Activated CD8-positive, alpha-beta memory T cell treated with anti-CD3 and anti-CD28 coated beads for 36 hours (primary cell): ENCODE measurements at regions not wholly inside any gene's neighbourhood (a gene's known extent, or its start where the extent isn't known, plus 50 kb on each side); places are given as distances from the start of the nearest gene placed in this dataset.
"Not testable (repeated sequence)": the region's sequence is repeated elsewhere in the genome, so short reads cannot be mapped to it uniquely, and the experiment has no call there.

ENCODE experiments used
- CTCF ChIA-PET: fragments of 350-600 bp; sonication (Branson Sonifier 250); formaldehyde crosslinking; loops from one replicate; lab custom pipeline; 2021; ENCODE audit warnings: antibody characterized with exemption; lab: Charles Lee
- POLR2A ChIA-PET: fragments of 350-600 bp; sonication (Branson Sonifier 250); formaldehyde crosslinking; loops from one replicate; lab custom pipeline; 2021; ENCODE audit warnings: antibody characterized with exemption; lab: Charles Lee

- ChIA-PET POLR2A (no interaction called here), CTCF (no interaction called here)
Measured at GRCh38 chr11:92558323-92558722, 333.7 kb downstream of the FAT3 start.

DNA sequence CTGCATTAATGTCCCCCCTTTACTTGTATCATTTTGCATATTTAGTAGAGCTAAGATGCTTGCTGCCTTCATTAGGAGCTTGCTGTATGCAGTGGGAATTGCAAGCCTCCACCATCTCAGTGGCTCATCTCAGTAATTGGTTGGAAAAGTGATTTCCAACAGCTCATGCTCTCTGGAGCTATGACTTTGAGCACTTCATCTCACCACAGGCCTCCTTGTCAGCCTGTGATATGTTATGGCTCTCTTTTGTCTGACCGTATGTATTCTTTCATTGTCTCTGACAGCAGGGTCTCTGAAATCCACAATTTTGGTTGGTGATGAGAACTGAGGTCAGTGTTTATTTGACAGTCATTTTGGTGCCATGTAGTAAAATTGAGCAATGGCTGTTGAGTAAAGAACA is 345.1 kb downstream of the FAT3 start:
- ChIA-PET POLR2A (no interaction called here), CTCF (no interaction called here)

DNA sequence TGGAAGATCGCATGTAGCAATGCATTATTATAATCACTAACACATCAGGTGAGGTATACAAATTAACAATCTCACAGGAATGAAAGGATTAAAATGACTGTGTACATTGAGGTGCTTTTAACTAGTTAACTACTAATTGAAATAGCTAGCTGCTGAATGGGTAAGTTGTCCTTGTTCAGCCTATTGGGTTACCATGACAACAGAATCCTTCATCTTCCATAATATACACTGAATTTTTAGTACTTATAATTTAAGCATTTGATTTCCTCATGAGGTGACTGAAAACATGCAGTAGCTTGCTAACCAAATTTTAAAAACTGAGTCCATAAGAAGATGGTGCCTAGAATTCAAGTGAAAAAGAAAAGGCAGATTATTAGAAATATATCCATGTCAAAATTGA is 347.9 kb downstream of the FAT3 start:
- POLR2A ChIA-PET = no interaction called here
- CTCF ChIA-PET = no interaction called here

GRCh38 chr11:92576315-92576714 is 351.7 kb downstream of the FAT3 start:
- POLR2A ChIA-PET = no interaction called here

DNA sequence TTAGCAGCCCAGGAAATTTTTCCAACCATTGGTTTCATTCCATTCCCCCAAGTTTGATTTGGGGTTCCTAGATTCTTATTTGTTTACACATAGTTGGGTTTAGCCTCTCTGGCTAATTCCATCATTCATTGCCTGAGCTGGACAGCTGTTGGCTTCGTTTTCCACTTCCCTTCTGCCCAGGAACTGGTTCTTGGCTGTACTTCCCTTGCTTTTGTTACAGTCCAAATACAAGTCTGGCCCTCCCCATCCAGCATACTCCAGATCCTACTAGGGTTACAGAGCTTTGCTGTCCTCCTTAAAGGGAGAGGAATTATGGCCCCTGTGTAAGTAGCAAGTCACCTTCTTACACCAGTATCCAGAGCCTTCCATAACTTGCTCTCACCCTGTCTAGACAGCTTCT is 356.3 kb downstream of the FAT3 start:
- POLR2A ChIA-PET = no interaction called here
- CTCF ChIA-PET = interaction anchor here (0.5 kb wide), 1 partner anchor 1255 kb away, joined by 3 read pairs; no protein-coding TSS in a partner anchor

More at GRCh38 chr11:92576315-92576714, 351.7 kb downstream of the FAT3 start:
- CTCF ChIA-PET = no interaction called here

DNA sequence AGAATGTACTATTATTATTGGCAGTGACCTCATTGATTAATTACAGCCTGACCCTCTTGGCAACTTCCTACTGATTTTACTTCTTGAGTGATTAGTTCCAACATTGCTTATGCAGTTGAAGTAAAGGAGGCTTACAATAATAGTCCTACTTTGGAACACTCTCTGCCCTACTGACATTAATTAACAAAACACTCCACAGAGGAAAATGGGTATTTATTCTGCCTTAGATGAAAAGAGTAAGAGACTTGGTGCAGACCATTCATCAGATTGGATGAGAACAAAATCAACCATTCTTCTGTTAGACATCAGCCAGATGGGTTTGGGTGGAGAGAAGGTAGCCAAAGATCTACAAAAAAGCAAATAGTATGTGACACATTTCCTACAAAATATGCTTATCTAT is 363.8 kb downstream of the FAT3 start:
- POLR2A ChIA-PET = no interaction called here

DNA sequence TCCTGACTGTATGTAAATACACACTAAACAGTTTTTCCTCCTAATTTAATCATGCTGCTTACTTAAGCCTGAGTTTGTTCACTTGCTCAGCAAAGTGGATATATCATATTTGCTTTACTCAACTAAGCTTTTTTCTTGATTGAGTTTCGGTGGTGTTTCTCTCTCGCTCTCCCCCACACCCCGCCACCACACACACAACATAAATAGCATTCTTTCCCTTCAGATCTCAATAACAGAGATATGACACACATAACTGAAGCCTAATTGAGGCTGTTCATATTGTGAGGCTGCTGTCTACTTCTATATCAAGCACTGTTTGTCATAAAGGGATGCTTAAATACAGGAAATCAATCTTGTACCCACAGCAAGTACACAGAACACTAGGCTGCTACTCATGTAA is 364.9 kb downstream of the FAT3 start:
- ChIA-PET CTCF (no interaction called here), POLR2A (no interaction called here)

More for the DNA sequence above, 363.8 kb downstream of the FAT3 start:
- CTCF ChIA-PET = no interaction called here

GRCh38 chr11:92591521-92591920 is 366.9 kb downstream of the FAT3 start:
- POLR2A ChIA-PET = no interaction called here
- CTCF ChIA-PET = no interaction called here

DNA sequence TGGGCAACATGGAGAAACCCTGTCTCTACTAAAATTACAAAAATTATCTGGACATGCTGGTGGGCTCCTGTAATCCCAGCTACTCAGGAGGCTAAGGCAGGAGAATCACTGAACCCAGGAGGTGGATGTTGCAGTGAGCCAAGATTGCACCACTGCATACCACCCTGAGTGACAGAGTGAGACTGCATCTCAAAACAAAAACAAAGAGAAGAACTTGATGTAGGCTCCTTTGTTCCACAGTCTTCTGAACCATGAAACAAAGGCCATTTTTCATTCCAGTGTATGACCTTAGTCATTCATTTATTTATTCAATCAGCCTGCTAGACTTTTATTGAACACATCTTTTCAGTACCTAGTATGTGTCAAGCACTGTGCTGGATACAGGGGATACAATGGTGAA is 369.6 kb downstream of the FAT3 start:
- CTCF ChIA-PET = no interaction called here
- POLR2A ChIA-PET = no interaction called here

DNA sequence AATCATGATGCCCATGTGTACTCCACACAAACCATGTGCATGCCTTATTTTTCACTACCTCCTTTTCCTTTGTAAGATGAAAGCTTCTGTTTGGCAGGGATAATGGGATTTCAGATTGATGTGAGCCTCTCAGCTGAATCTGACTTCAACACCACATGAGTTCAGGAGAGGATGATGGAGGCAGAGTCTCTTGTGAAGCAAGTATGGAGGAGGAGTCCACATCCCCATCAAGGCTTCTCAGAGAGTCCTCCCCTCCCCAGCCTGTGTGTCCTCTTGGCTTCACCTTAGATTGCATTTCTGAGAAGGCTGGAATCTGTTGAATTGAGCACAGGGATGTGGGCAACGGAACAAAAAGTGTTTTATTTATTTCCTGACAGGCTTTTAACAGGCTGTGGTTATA is 370.4 kb downstream of the FAT3 start:
- ChIA-PET POLR2A (no interaction called here), CTCF (no interaction called here)

- POLR2A ChIA-PET = no interaction called here
Measured at GRCh38 chr11:92596596-92597317, 372.1 kb downstream of the FAT3 start.

GRCh38 chr11:92601048-92601447 is 368.4 kb upstream of the MTNR1B start:
- CTCF ChIA-PET = no interaction called here
- POLR2A ChIA-PET = no interaction called here

More at GRCh38 chr11:92596596-92597317, 372.1 kb downstream of the FAT3 start:
- CTCF ChIA-PET = no interaction called here

DNA sequence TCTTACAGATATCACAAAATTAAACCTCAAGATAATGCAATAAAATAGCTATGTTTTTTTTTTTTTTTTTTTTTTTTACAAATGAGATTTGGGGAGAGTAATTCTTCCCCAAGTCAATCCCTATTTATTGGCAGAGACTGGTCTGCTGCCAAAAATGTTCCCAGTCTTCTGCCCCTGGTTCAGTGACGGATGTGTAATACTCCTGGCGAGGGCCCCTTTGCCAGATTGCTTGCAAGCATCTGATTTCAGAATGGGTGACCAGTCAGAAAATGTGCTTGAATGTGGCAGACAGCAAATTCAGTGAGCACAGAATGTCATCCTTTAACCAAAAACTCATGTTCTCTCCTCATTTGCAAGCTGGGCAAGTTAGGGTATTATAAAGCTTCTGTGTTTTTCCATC is 363.8 kb upstream of the MTNR1B start:
- ChIA-PET CTCF (no interaction called here), POLR2A (no interaction called here)

GRCh38 chr11:92607969-92608722 is 361.3 kb upstream of the MTNR1B start:
- CTCF ChIA-PET = no interaction called here
- POLR2A ChIA-PET = no interaction called here

DNA sequence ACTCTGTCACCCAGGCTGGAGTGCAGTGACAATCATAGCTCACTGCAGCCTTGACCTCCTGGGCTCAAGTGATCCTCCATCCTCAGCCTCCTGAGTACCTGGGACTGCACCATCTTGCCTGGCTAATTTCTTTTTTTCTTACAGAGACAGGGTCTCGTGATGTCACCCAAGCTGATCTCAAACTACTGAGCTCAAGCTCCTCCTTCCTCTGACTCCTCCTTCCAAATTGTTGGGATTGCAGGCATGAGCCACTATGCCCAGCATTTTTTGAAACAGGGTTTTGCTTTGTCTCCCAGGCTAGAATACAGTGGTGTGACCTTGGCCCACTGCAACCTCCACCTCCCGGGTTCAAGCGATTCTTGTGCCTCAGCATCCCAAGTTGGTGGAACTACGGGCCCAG is 358.3 kb upstream of the MTNR1B start:
- ChIA-PET POLR2A (no interaction called here), CTCF (no interaction called here)

- CTCF ChIA-PET = interaction anchor here (0.8 kb wide), 1 partner anchor 20 kb away, joined by 3 read pairs; no protein-coding TSS in a partner anchor
Measured at GRCh38 chr11:92618020-92618419, 351.4 kb upstream of the MTNR1B start.

GRCh38 chr11:92623055-92623454 is 346.4 kb upstream of the MTNR1B start:
- ChIA-PET POLR2A (no interaction called here), CTCF (no interaction called here)

More at GRCh38 chr11:92618020-92618419, 351.4 kb upstream of the MTNR1B start:
- POLR2A ChIA-PET = not testable (repeated sequence)

DNA sequence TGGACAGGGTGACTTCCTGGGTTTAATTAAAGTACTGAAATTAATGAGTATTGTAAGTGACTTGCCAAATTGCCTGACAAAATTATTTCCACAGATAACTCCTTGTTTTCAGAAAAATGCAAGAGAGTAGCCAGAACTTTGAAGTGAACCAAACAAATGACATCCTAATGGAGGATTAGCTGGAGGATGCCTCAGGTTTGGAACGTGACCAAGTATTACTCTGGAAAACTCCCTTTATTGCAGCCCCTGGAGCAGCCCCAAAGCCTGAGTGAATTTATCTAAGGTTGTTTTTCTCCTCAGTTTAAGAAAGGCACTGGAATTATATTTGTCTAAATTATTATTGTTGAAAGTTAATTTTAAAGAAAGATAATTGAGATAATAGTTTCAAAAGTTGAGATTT is 343.6 kb upstream of the MTNR1B start:
- CTCF ChIA-PET = no interaction called here
- POLR2A ChIA-PET = no interaction called here

GRCh38 chr11:92626624-92627023 is 342.8 kb upstream of the MTNR1B start:
- POLR2A ChIA-PET = no interaction called here
- CTCF ChIA-PET = no interaction called here

DNA sequence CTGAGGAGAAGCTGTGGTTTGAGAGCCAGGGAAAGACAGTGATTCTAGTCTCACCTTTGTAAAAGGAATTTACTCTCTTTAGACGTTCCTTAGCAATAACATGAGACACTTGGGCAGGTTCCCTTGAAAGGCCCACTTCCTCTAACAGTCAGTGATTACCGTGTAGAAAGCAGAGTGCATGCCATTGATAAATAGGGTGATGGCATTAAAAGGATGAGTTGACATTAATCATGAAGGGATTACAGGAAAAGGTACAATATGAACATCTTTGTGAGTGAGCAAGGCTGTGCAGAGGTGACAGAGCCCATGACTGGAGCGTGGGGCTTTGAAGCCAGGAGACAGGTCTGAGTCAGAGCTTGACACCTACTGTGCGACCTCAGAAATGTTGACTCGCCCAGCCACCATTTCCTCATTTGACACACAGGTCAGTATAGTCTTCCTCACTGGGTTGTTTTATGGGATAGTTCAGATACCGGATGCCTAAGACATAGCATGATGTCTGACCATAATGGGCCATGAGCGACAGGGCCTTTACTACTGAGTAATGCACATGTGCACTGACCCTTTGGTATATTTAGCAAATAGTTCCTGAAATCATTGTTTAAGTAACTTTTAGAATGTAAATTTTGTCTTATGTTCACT is 341.7 kb upstream of the MTNR1B start:
- CTCF ChIA-PET = no interaction called here

More for the DNA sequence above, 341.7 kb upstream of the MTNR1B start:
- POLR2A ChIA-PET = no interaction called here
